NCI-H2081 (cell line): ENCODE measurements at regions not wholly inside any gene's neighbourhood (a gene's known extent, or its start where the extent isn't known, plus 50 kb on each side); places are given as distances from the start of the nearest gene placed in this dataset.

Experiments used
- DNase-seq, 2 experiments: peaks; one replicate each; lab custom pipeline; 2025; lab: John Stamatoyannopoulos, UW

- DNase-seq = no peak
These were observed 62.0 kb upstream of the SIMC1 start for GRCh38 chr5:176176231-176176630.

- DNase-seq = no peak
These were observed 59.4 kb upstream of the SIMC1 start for GRCh38 chr5:176178789-176179188.

- no peak for DNase-seq
These were observed 57.9 kb upstream of the SIMC1 start for GRCh38 chr5:176180339-176180738.

- DNase-seq = no peak
These were observed 57.4 kb upstream of the SIMC1 start for GRCh38 chr5:176180781-176181180.

GRCh38 chr5:176181271-176181855 is 56.9 kb upstream of the SIMC1 start:
- DNase-seq = no peak

GRCh38 chr5:176183321-176184074 is 54.7 kb upstream of the SIMC1 start:
- peak in 1 of 2 experiments; percentile 77 for DNase-seq

GRCh38 chr5:176184608-176185132 is 53.6 kb upstream of the SIMC1 start:
- no peak for DNase-seq

GRCh38 chr5:176185133-176185733 is 53.0 kb upstream of the SIMC1 start:
- DNase-seq = peak in 1 of 2 experiments; percentile 11

- DNase-seq = no peak
These were observed 52.1 kb upstream of the SIMC1 start for GRCh38 chr5:176186107-176186506.

- DNase-seq = no peak
These were observed 50.8 kb upstream of the SIMC1 start for GRCh38 chr5:176187276-176188062.

- no peak for DNase-seq
These were observed 50.1 kb upstream of the SIMC1 start for GRCh38 chr5:176188085-176188484.
